ENCODE measurements at regions not wholly inside any gene's neighbourhood (a gene's known extent, or its start where the extent isn't known, plus 50 kb on each side); places are given as distances from the start of the nearest gene placed in this dataset.

DNA sequence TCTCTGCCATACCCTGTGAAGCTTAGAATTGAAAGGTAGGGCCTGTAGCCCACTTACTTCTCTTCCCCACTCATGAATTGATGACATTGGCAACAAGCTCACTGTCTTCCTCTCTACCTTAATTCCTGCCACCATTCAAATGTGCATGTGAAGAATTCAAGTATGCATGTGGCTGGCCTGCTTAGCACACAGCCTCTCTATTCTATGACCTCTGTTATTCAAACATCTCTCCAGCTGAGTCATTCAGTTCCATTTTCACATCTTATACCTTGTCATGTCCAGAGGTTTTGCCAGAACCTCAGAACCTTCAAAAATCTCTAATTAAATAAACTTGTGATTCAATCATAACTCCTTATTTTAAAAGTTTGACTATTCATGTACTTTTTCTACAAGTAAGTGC lies 114.7 kb upstream of the MAN2A1 start:
- TF ChIP-seq CTCF (IDR thresholded peaks at IDR 0.05): no peak

GRCh38 chr5:109573766-109574165 lies 116.0 kb upstream of the MAN2A1 start:
- TF ChIP-seq CTCF (IDR thresholded peaks at IDR 0.05): no peak

- TF ChIP-seq CTCF (IDR thresholded peaks at IDR 0.05): no peak
These were observed 116.5 kb upstream of the MAN2A1 start for GRCh38 chr5:109573256-109573655.

- TF ChIP-seq CTCF (IDR thresholded peaks at IDR 0.05): no peak
These were observed 117.9 kb upstream of the MAN2A1 start for GRCh38 chr5:109571785-109572184.

DNA sequence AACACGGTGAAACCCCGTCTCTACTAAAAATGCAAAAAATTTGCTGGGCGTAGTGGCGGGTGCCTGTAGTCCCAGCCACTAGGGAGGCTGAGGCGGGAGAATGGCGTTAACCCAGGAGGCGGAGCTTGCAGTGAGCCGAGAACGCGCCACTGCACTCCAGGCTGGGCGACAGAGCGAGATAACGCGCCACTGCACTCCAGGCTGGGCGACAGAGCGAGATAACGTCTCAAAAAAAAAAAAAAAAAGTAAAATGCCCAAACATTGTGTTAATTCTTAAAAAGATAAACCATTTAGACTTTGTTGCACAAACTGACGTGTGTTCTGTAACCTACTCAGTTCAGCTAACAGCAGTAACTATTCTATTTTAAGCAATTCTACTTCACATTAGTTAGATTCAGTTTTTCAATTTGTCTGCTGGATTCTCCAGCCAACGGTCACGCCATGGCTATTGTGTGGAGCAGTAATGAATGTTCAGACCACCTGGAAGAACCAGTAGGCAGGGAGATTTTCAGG lies 119.3 kb upstream of the MAN2A1 start:
- no peak for TF ChIP-seq CTCF (IDR thresholded peaks at IDR 0.05)

DNA sequence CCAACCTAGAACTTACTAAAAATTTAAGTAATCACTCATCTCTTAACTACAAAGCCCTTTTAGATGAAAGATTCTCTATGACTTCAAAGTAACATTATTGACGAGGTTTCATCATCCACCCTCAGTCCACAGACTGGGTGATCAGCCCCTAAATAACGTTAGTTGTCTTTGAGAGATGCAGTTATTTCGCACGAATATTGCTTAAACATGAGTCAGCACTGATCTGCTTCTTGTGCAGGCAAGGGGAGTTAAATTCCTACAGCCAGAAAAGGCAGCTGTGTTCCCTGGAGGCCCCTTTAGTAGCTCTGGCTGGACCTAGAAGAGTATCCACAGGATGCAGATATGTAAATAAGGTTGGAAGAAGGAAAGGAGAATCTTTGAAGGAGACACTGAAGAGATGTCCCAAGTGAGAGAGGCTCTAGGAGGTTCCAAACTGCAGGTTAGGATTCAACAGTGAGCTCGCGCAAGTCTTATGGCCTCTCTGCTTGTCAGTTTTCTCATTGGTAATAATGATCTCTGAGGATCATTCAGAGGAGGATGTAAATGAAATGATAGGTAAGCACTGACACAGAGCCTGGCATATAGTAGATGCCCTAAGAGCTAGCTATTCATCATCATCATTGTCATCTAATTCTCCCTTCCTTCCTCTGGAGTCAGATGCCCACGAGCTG lies 122.2 kb upstream of the MAN2A1 start:
- no peak for TF ChIP-seq CTCF (IDR thresholded peaks at IDR 0.05)

GRCh38 chr5:109566361-109566760 lies 123.4 kb upstream of the MAN2A1 start:
- no peak for TF ChIP-seq CTCF (IDR thresholded peaks at IDR 0.05)

DNA sequence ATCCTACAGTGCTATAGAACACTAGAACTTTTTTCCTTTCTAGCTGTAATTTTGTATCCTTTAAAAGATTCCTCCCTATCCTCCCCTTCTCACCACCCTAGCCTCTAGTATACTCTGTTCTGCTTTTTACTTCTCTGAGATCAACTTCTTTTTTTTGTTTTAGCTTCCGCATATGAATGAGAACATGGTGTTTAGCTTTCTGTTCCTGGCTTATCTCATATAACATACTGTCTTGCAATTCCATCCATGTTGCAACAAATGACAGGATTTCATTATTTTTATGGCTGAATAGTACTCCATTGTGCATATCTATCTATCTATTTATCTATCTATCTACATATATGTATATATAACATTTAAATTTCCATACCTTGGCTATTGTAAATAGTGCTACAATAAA lies 126.0 kb upstream of the MAN2A1 start:
- TF ChIP-seq CTCF (IDR thresholded peaks at IDR 0.05): no peak

All from LNCAP (cell line).